ENCODE measurements at regions not wholly inside any gene's neighbourhood (a gene's known extent, or its start where the extent isn't known, plus 50 kb on each side); places are given as distances from the start of the nearest gene placed in this dataset.
A peak's percentile ranks its signal among the peaks of the same experiment; 100 is the strongest.

- no peak for DNase-seq
These were observed 248.4 kb downstream of the MYLK4 start for GRCh38 chr6:2502096-2502997.

- DNase-seq, result peak; percentile 35 to 69 (median 38)
These were observed 252.6 kb downstream of the MYLK4 start for GRCh38 chr6:2497922-2498623.

GRCh38 chr6:2496291-2496690, 250.9 kb upstream of the GMDS start:
- no peak for DNase-seq

GRCh38 chr6:2492686-2493523, 247.5 kb upstream of the GMDS start:
- no peak for DNase-seq

GRCh38 chr6:2491137-2491536, 245.7 kb upstream of the GMDS start:
- DNase-seq, result no peak

GRCh38 chr6:2488578-2488977, 243.2 kb upstream of the GMDS start:
- DNase-seq, result no peak

- DNase-seq, result peak in 2 of 3 experiments; percentile 32 to 42
These were observed 239.7 kb upstream of the GMDS start for GRCh38 chr6:2485116-2485515.

GRCh38 chr6:2482773-2483172, 237.4 kb upstream of the GMDS start:
- no peak for DNase-seq

GRCh38 chr6:2481307-2481706, 235.9 kb upstream of the GMDS start:
- DNase-seq, result no peak

- no peak for DNase-seq
These were observed 235.0 kb upstream of the GMDS start for GRCh38 chr6:2480267-2480966.

- no peak for DNase-seq
These were observed 232.8 kb upstream of the GMDS start for GRCh38 chr6:2478200-2478599.

- DNase-seq, result no peak
These were observed 232.3 kb upstream of the GMDS start for GRCh38 chr6:2477666-2478065.

GRCh38 chr6:2477250-2477649, 231.8 kb upstream of the GMDS start:
- DNase-seq, result no peak

- DNase-seq, result peak in 1 of 3 experiments; percentile 90
These were observed 231.0 kb upstream of the GMDS start for GRCh38 chr6:2476376-2476775.

GRCh38 chr6:2471472-2471871, 226.1 kb upstream of the GMDS start:
- DNase-seq, result peak; percentile 71 to 88 (median 71)

GRCh38 chr6:2469428-2469827, 224.0 kb upstream of the GMDS start:
- DNase-seq, result no peak

- no peak for DNase-seq
These were observed 223.2 kb upstream of the GMDS start for GRCh38 chr6:2468601-2468955.

- DNase-seq, result no peak
These were observed 222.7 kb upstream of the GMDS start for GRCh38 chr6:2467929-2468600.

- DNase-seq, result no peak
These were observed 219.9 kb upstream of the GMDS start for GRCh38 chr6:2465336-2465735.

GRCh38 chr6:2464641-2465040, 219.2 kb upstream of the GMDS start:
- DNase-seq, result no peak

- DNase-seq, result no peak
These were observed 217.4 kb upstream of the GMDS start for GRCh38 chr6:2462831-2463230.

- no peak for DNase-seq
These were observed 214.9 kb upstream of the GMDS start for GRCh38 chr6:2460216-2460745.
